NCI-H146 treated with DMSO at 0.1 percent for 48 hours (cell line): ENCODE measurements at regions not wholly inside any gene's neighbourhood (a gene's known extent, or its start where the extent isn't known, plus 50 kb on each side); places are given as distances from the start of the nearest gene placed in this dataset.
A peak's percentile ranks its signal among the peaks of the same experiment; 100 is the strongest.
"Not testable (repeated sequence)": the region's sequence is repeated elsewhere in the genome, so short reads cannot be mapped to it uniquely, and the experiment has no call there.

ENCODE experiments used
- DNase-seq: peaks from one replicate; lab custom pipeline; 2025; ENCODE audit not compliant: unreplicated experiment; lab: John Stamatoyannopoulos, UW

GRCh38 chr2:121064186-121064585, 220.8 kb downstream of the TFCP2L1 start:
- no peak for DNase-seq

- no peak for DNase-seq
These were observed 219.8 kb downstream of the TFCP2L1 start for GRCh38 chr2:121065239-121065638.

GRCh38 chr2:121066526-121066925, 218.5 kb downstream of the TFCP2L1 start:
- DNase-seq, result no peak

DNA sequence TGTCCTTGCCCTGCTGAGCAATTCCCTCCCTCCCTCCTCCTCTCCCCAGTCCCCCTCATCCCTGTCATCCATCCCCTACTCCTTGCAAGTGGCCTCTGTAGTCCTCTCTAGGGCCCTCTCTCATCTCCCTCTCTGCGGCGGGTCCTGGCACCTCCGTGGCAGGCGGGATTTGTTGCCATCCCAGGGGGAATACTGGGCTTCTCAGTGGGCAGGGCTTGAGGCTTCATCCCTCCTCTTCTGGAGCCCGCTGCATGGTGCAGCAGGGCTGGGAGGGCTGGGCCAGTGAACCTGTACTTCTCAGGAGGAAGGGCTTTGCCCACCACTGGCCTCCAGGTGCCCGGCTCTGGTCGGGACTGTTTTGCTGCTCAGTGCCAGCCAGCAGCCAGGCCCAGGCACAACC, 216.2 kb downstream of the TFCP2L1 start:
- DNase-seq, result no peak

GRCh38 chr2:121069434-121069969, 215.5 kb downstream of the TFCP2L1 start:
- DNase-seq, result no peak

GRCh38 chr2:121070061-121070460, 214.9 kb downstream of the TFCP2L1 start:
- not testable (repeated sequence) for DNase-seq

DNA sequence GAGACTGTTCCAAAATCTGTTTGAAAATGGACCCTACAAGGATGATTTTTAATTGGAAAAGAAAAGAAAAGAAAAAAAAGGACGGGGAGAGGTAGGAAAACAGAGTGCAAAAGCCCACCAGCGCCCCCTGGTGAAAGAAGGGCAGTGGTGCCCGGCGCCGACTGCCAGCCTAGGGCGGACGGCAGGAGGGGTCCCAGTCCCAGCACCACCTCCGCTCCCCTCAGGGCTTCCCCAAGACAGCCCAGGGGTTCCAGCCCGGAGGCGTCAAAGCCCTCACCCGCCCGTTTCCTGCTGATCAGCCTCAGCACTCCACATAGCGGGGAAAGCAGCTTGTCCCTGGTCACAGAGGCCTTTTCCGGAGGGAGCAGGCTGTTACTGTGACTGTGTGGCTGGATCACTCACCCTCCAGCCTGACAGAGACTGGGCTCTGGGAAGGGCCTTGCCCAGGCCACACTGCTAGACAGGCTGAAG, 213.9 kb downstream of the TFCP2L1 start:
- DNase-seq, result peak; percentile 26

DNA sequence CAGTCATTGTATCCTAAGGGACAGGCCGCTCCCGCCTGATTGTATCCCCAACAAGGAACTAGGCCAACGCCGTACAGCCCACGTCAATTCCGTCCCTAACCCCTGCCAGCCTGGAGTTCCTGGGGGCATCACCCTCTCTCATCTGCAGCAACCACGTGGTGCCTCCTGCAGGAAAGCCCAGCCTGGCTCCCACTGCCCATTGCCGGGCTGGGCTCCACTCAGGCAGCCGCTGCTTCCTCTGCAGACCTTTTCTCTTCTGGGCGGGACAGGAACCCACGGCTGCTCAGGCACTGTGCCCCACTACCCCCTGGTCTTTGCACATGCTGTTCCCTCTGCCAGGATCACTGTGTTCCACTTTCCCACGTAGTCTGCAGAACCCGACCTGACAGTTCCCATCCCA, 212.2 kb downstream of the TFCP2L1 start:
- DNase-seq, result no peak

- no peak for DNase-seq
These were observed 211.4 kb downstream of the TFCP2L1 start for GRCh38 chr2:121073320-121074210.

DNA sequence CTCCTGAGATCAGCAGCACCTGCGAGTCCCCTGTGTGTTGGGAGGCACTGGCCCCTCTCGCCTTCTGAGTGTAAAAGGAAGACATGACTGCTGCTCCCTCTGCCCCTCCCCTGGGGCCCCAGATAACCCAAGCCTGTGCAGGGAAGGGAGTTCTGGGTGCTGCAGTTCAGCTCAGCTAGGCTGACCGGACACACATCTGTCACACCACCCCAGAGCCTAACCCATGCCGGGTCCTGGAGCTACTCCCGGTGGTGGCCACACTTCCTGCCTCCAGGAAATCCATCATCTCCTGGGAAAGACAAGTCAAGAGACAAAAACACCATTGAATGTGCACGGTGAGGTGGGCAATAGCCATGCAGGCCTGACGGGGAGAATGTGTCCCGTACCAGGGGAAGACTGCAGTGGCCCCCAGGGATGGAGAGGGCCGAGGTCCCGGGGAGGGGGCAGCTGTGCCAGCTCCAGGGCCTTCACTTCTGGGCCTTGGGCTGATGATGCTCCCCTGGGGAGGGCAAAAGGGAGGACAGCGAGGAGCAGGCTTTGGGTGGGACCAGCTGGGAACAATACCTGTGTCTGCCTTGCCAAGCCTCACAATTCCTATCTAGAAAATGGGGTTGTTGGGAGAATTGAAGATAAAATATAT, 210.6 kb downstream of the TFCP2L1 start:
- no peak for DNase-seq

- DNase-seq, result no peak
These were observed 209.9 kb downstream of the TFCP2L1 start for GRCh38 chr2:121075006-121075551.

DNA sequence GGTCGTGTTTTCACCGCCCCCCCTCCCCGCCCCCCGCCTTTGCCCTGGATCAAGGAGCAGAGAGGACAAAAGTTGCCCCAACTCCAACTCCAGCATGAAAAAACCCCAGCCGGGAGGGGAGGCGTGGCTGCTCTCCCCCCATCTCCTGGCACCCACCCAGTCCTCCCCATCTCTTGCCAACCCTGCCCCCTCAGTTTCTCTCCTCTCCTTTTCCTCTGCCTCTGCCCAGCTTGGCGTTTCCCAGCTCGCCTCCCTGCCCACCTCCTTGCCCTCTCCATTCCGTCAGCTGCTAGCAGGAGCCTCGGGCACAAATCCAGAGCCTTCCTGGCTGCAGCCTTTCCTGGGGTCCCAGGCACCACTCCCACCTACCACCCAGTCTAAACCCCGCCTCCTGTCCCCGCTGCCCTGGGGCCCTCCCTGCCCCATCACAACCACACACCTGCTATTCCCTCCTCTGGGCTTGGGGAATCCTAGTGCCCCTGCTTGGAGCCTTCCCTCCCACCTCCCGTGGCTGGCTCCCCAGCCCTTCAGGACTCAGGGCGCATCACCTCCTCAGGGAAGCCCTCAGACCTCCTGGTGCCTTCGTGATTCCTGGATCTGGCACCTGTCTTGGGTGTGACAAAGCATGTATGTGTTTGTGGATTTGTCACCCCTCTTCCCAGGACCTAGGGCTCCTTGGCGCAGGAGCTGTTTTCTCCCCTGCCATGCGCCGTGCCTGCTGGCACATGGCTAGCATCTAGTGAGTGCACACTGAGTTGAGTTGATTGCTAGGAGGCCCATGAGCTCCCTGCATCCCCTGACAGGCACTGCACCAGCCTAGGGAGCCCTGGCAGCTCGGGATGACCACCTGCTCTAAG, 209.1 kb downstream of the TFCP2L1 start:
- DNase-seq, result no peak

DNA sequence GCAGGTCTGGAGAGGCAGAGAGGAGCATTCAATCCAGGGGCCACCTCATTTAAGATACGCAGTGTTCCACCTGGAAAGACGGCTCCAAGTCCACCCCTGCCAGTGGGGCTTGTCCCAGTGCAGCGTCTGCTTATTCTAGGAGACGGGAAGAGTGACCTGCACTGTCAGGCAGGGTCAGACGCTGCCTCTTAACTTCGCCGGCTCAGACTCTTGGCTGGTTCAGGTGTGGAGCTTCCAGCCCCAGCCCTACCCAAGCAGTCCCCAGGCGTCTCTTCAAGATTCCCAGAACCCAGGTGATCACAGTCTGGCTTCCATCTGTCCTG, 208.5 kb downstream of the TFCP2L1 start:
- DNase-seq, result no peak

GRCh38 chr2:121076885-121077549, 208.0 kb downstream of the TFCP2L1 start:
- no peak for DNase-seq

- no peak for DNase-seq
These were observed 206.1 kb downstream of the TFCP2L1 start for GRCh38 chr2:121078899-121079298.

- peak; percentile 42 for DNase-seq
These were observed 204.8 kb downstream of the TFCP2L1 start for GRCh38 chr2:121080013-121080772.

- no peak for DNase-seq
These were observed 203.3 kb downstream of the TFCP2L1 start for GRCh38 chr2:121081701-121082100.

DNA sequence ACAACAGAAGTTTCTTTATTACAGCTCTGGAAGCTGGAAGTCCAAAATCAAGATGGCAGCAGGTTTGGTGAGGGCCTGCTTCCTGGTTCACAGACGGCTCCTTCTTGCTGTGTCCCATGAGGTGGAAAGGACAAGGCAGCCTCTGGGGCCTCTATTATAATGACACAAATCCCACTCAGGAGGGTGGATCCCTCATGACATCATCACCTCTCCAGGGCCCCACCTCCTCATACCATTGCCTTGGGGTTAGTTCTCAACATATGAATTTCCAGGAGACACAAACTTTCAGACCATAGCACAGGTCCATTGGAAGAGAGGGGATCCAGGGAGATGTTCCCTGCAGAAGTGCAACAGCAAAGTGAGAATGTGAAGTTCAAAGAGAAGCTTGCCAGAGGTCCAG, 202.8 kb downstream of the TFCP2L1 start:
- no peak for DNase-seq

DNA sequence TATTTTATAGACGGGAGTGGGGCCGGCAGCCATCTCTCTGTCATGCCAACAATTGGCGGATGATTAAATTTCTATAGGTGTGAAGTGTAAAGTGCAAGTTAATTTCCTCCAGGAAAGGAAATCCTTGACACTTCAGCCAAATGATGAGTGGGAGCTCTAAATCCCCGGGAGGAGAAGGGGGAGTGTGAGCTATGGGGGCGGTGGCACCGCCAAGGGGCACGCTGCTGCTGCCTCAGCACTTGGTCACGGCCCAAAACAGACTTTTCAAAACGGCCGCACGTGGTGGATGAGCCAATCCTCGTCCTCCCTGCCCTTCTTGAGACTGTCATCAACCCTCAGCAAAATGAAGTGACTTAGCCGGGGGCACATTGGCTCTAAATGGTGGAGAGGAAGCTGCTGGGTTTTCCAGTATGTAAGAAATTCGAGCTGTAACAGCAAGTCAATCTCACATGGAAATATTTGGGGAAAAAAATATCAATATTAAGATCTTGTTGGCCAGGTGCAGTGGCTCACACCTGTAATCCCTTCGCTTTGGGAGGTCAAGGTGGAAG, 200.8 kb downstream of the TFCP2L1 start:
- DNase-seq, result no peak
